NCI-H1694 (cell line): ENCODE measurements at regions not wholly inside any gene's neighbourhood (a gene's known extent, or its start where the extent isn't known, plus 50 kb on each side); places are given as distances from the start of the nearest gene placed in this dataset.

Experiments
- DNase-seq: peaks from one replicate; lab custom pipeline; 2025; lab: John Stamatoyannopoulos, UW

DNA sequence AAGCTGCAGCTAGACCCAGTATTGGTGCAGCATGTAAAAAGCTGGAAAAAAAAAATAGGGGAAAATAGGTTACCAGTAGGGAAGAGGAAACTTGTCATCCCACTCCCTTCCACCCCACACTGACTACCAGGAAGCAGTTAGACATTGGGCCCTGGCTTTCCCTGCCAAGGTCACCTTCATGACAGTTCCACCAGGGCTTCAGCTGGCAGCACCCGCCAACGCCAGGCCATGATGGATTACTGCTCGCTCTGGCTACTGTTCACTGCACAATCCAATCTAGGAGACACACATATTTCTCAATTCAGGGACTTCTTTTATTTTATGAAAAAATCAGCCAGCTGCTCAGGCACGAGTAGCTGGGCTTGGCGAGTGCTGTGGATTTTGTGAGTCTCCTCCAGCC, 127.7 kb downstream of the DMRTA2 start:
- peak; percentile 10 for DNase-seq

GRCh38 chr1:50292276-50292675, 131.0 kb downstream of the DMRTA2 start:
- DNase-seq: no peak

GRCh38 chr1:50289495-50289894, 133.7 kb downstream of the DMRTA2 start:
- DNase-seq: no peak

- no peak for DNase-seq
Measured at GRCh38 chr1:50285994-50286393, 137.2 kb downstream of the DMRTA2 start.

DNA sequence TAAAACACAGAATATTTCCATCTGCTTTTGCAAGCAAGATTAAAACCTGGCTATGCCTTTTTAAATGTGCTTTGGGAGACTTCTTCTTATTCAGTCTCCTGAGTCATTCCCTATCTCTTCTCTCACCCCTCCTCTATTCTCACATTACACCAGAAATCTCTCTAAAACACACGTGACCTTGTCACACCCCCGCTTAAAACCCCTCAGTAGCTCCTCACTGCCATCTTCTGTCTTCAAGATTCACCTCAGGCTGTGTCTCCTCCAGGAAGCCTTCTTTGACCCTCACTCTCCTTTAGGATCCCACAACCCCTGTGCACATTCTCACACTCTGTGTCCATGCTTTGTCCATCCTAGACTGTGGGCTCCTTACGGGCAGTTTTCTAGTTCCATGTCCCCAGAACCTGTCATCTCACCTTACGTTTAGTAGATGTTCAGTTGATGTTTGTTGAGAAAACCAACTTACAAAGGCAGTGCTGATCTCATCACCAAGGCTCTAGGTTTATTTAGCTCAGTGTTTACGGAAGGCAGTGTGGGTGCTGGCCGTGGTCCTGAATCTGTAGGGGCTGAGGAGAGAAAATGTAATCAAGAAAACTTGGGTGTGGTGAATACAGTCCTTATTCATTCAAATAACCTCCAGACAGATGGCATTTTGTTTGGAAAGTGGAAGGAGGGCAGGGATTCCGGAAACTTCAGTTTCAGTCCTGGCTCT, 143.5 kb downstream of the DMRTA2 start:
- no peak for DNase-seq

DNA sequence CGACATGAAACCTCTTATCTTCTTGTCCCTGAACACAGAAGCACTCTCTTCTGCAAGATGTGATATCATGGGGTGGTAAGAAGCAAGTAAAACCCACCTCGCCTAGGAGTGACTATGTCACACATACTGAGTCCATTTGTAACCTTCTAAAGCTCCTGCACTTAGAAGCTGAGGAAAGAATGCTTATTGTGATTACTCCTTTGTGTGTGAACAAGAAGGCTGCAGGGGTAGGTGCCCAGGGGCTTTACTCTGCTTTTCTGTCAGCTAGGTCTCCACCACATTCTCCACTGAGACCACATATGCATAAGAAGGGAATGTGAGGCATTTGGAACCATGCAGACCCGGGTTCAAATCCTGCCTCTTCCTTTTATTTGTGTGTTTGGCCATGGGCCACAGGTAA, 144.3 kb downstream of the DMRTA2 start:
- no peak for DNase-seq

DNA sequence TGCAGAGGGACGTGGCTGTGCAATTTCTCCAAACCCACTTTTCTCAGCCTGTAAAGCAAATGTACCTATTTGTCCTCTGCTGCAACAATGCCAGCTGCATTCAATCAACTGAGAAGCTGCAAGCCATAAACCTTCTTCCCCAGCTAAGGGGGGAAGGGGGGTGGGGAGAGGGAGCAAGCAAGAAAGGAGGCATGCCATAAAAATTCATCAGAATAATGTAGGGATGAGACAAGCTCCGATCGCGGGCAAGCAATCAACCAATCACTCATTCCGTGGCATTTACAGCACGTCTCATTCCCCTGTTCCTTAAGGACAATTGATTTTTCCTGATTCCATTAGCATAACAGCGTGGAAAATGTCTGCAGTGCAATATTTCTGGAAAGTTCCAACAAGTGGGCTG, 144.8 kb downstream of the DMRTA2 start:
- DNase-seq: no peak

- no peak for DNase-seq
Measured at GRCh38 chr1:50275566-50275965, 147.7 kb downstream of the DMRTA2 start.

DNA sequence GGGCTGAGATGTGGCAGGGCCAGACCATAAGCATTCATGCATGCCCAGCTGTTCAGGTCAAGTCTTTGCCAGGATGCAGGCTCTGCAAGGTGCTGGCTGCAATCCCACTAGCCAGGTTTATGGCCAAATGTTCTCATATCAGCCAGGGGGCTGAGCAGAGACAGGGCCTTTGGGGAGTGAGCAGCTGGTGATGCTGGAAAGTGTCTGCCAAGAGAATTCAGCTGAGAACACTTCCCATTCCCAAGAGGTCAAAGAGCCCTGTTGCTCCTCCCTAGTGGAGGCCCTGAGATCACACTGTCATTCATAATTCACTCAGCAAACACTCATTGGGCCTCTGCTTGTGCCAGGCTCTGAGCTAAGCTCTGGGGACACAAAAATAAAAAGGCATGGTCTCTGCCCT, 150.3 kb downstream of the DMRTA2 start:
- DNase-seq: peak; percentile 96

- peak; percentile 50 for DNase-seq
Measured at GRCh38 chr1:50271968-50272578, 151.2 kb downstream of the DMRTA2 start.

DNA sequence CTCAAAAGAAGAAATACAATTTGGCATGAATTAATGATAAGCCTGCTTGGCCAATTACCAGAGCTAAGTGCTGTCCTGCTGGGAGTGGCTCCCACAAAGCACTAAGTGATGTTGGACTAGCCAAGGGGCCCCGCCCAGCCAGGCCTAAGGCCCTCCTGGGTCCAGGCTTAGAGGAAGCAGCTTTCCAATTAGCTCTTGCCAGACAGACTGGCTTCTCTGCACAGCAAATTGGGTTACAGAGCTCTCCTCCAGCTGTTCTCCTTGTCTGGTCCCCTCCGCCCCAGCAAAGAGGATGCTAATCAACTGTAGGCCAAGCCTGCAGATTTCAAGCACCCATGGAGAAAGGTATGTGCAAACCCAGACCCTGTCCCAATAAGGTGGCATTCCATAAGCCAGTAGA, 151.9 kb downstream of the DMRTA2 start:
- DNase-seq: peak; percentile 50

GRCh38 chr1:50270926-50271325, 152.3 kb downstream of the DMRTA2 start:
- no peak for DNase-seq

GRCh38 chr1:50268049-50268448, 155.2 kb downstream of the DMRTA2 start:
- DNase-seq: no peak

- peak; percentile 13 for DNase-seq
Measured at GRCh38 chr1:50266509-50266908, 156.7 kb downstream of the DMRTA2 start.

GRCh38 chr1:50265790-50266314, 157.1 kb downstream of the ELAVL4 start:
- DNase-seq: no peak

DNA sequence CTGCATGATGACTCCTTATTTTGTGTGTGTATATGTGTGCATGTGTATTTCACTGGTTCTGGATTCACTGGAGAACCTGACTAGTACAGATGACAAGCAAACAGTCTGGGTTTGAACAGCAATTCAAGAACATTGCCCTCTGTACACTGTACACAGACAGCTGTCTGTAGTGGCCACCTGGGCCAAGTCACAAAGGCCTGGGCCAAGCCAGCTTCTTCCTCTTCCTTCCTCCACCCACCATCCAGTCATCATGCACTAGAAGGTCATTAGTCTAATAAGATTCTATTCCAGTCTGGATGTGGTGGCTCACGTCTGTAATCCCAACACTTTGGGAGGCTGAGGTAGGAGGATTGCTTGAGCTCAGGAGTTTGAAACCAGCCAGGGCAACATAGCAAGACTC, 155.9 kb downstream of the ELAVL4 start:
- DNase-seq: no peak

- no peak for DNase-seq
Measured at GRCh38 chr1:50262436-50262835, 153.7 kb downstream of the ELAVL4 start.

DNA sequence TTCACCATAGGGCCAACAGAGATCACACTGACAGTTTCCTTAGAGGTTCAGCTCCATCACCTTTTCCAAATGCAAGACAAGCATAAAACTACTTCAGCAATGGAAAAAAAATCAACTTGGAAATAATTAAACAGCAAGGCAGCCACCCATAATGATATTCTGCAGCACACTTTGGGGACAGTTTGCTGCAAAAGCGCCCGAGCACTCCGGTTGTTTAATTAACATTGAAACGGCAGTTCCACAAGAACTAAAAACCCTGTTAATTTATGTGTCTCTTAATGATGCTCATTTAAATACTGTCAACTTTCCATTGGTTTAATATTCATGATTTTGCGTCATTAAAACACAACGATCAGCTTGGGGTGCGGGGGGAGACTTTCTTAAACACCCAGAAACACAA, 153.2 kb downstream of the ELAVL4 start:
- DNase-seq: no peak

- no peak for DNase-seq
Measured at GRCh38 chr1:50257940-50258685, 149.4 kb downstream of the ELAVL4 start.

- DNase-seq: no peak
Measured at GRCh38 chr1:50257029-50257428, 148.3 kb downstream of the ELAVL4 start.
